K562 (cell line): ENCODE measurements at regions not wholly inside any gene's neighbourhood (a gene's known extent, or its start where the extent isn't known, plus 50 kb on each side); places are given as distances from the start of the nearest gene placed in this dataset.
A peak's percentile ranks its signal among the peaks of the same experiment; 100 is the strongest.

Experiments used
- ATAC-seq: fragments of 200-7000 bp; cut with Tn5 transposase; 3 replicates; pipeline ENCODE4 v1.9.1; 2020; ENCODE audit warnings: moderate library complexity
- BruUV-seq: library from RNA; stranded (reverse); fragments of 400-500 nt; replicated peaks from 2 replicates; lab custom pipeline; 2021; lab: Mats Ljungman, UMichigan
- CTCF ChIA-PET: fragments of 300-600 bp; formaldehyde crosslinking; extraction: SDS; loops from one replicate; lab custom pipeline; 2021; ENCODE audit warnings: low intra/inter-chr PET ratio; lab: Yijun Ruan, JAX
- POLR2A ChIA-PET: fragments of 300-600, 350-650 bp; sonication (Branson Sonifier 250); formaldehyde crosslinking; extraction: SDS; loops from one replicate; lab custom pipeline; 2021; ENCODE audit warnings: antibody characterized with exemption, inconsistent platforms; lab: Yijun Ruan, JAX
- DNase-seq, 4 experiments: peaks; one replicate each; pipeline versions ENCODE4 v3.0.0 to v3.0.0-alpha.2; 2011 to 2018; ENCODE audit warnings: low spot score in 3 of 4, mixed read lengths in 3 of 4; ENCODE audit errors: extremely low read depth in 1 of 4
- FAIRE-seq: peaks from 2 replicates; lab custom pipeline; 2011; peaks lifted over from hg19 to GRCh38; lab: Jason Lieb, UNC
- H2AFZ ChIP-seq: 2 replicates; pipeline ENCODE4 v1.6.0; 2011; ENCODE audit warnings: low read depth, low read length, control low read depth, inconsistent platforms
- H3K27ac ChIP-seq: fragments of 200-600 bp; 3 replicates; pipeline ENCODE4 v1.8.0; 2011; ENCODE audit warnings: low read depth, mild to moderate bottlenecking, control low read depth, inconsistent platforms, low read length, moderate library complexity, mixed read lengths; ENCODE audit errors: extremely low read depth
- H3K27me3 ChIP-seq, 2 experiments: fragments of 300-600 bp in 1 of 2; 2 replicates in 1 of 2; 3 replicates in 1 of 2; pipeline versions ENCODE4 v1.6.0 to v1.8.0; 2011; ENCODE audit warnings: inconsistent platforms in 2 of 2, low read length in 2 of 2, mild to moderate bottlenecking in 1 of 2, mixed read lengths in 1 of 2, moderate library complexity in 1 of 2; ENCODE audit not compliant: control insufficient read depth in 2 of 2, insufficient read depth in 2 of 2
- H3K36me3 ChIP-seq: fragments of 300-600 bp; 3 replicates; pipeline ENCODE4 v1.8.0; 2011; ENCODE audit warnings: mild to moderate bottlenecking, low read length, inconsistent platforms; ENCODE audit not compliant: control insufficient read depth, insufficient read depth
- H3K4me1 ChIP-seq, 2 experiments: fragments of 200-600 bp in 1 of 2; replicated peaks in 1 of 2; 2 replicates in 1 of 2; 3 replicates in 1 of 2; pipeline versions ENCODE4 v1.5.1 to v1.8.0; 2011; ENCODE audit warnings: inconsistent platforms in 2 of 2, low read length in 2 of 2, mild to moderate bottlenecking in 1 of 2, mixed read lengths in 1 of 2, moderate library complexity in 1 of 2; ENCODE audit not compliant: control insufficient read depth in 2 of 2, insufficient read depth in 2 of 2
- H3K4me2 ChIP-seq: 2 replicates; pipeline ENCODE4 v1.6.1; 2011; ENCODE audit warnings: low read length, control low read depth, inconsistent platforms, mixed read lengths; ENCODE audit not compliant: insufficient read depth
- H3K4me3 ChIP-seq: fragments of 200-600 bp; sonication (generic), shearing (Covaris generic); 2 replicates; pipeline ENCODE4 v1.5.1; 2016; ENCODE audit warnings: control low read depth, inconsistent platforms
- H3K79me2 ChIP-seq: fragments of 200-600 bp; 3 replicates; pipeline ENCODE4 v1.8.0; 2011; ENCODE audit warnings: low read length, inconsistent platforms; ENCODE audit not compliant: control insufficient read depth, insufficient read depth
- H3K9ac ChIP-seq, 2 experiments: 2 replicates each; pipeline versions ENCODE4 v1.6.0 to v1.6.1; 2011; ENCODE audit warnings: low read depth in 2 of 2, low read length in 2 of 2, control low read depth in 1 of 2, inconsistent platforms in 1 of 2, mild to moderate bottlenecking in 1 of 2, mixed read lengths in 1 of 2; ENCODE audit not compliant: insufficient read depth in 1 of 2
- H3K9me1 ChIP-seq: one replicate; pipeline ENCODE4 v1.6.0; 2011; ENCODE audit warnings: inconsistent platforms, mild to moderate bottlenecking, low read length, moderate library complexity; ENCODE audit not compliant: control insufficient read depth, insufficient read depth
- H3K9me3 ChIP-seq: replicated peaks from 2 replicates; pipeline ENCODE4 v1.5.1; 2011; ENCODE audit warnings: low read depth, low read length, inconsistent platforms; ENCODE audit not compliant: control insufficient read depth, insufficient read depth
- H4K20me1 ChIP-seq: replicated peaks from 2 replicates; pipeline ENCODE4 v1.6.1; 2011; ENCODE audit warnings: low read length, inconsistent platforms, mixed read lengths; ENCODE audit not compliant: control insufficient read depth, insufficient read depth
- ATF7 ChIP-seq: fragments of 450-650 bp; IDR thresholded peaks from 2 replicates; pipeline ENCODE4 v1.7.1; 2014; ENCODE audit warnings: mild to moderate bottlenecking, moderate library complexity
- DIDO1 ChIP-seq: fragments of 450-650 bp; IDR thresholded peaks from 2 replicates; pipeline ENCODE4 v1.6.1; 2016; ENCODE audit warnings: low read depth, missing biosample characterization, missing genetic modification characterization
- HNRNPL ChIP-seq: fragments of 200-400 bp; formaldehyde crosslinking; IDR thresholded peaks from 2 replicates; pipeline ENCODE4 v1.6.1; 2017; ENCODE audit warnings: low read depth, mild to moderate bottlenecking, low read length
- NFATC3 ChIP-seq: fragments of 450-650 bp; IDR thresholded peaks from 2 replicates; pipeline ENCODE4 v1.6.1; 2017; ENCODE audit warnings: mild to moderate bottlenecking
- NR2C1 ChIP-seq, 2 experiments: fragments of 450-650 bp; IDR thresholded peaks; 2 replicates each; pipeline ENCODE4 v1.6.1; 2017; ENCODE audit warnings: mild to moderate bottlenecking in 2 of 2, antibody characterized with exemption in 1 of 2, inconsistent platforms in 1 of 2, missing compliant biosample characterization in 1 of 2, missing genetic modification characterization in 1 of 2
- SP1 ChIP-seq: sonication (generic); formaldehyde crosslinking; IDR thresholded peaks from 2 replicates; pipeline ENCODE4 v1.8.1; 2022; ENCODE audit warnings: mild to moderate bottlenecking, missing genetic modification reagents
- ZNF143 ChIP-seq: sonication (generic); formaldehyde crosslinking; IDR thresholded peaks from 2 replicates; pipeline ENCODE4 v1.9.0; 2022; ENCODE audit warnings: mild to moderate bottlenecking, missing genetic modification reagents
- WGBS: fragments of 100-300 bp; shearing (Covaris generic); methylation state at CpG from one replicate; pipeline ENCODE4 v1.1.6; 2016; ENCODE audit warnings: low coverage, mixed read lengths; ENCODE audit not compliant: insufficient coverage; ENCODE audit errors: missing lambda C conversion rate; 5-methylcytosine and 5-hydroxymethylcytosine counted together
- in situ Hi-C: fragments of 300-500 bp; cut with MboI; formaldehyde crosslinking; loops from 4 replicates; pipeline ENCODE4 v1.15.0; 2018; ENCODE audit warnings: inconsistent platforms, mixed read lengths
- intact Hi-C: fragments of 100-400 bp; cut with micrococcal nuclease; formaldehyde crosslinking; loops from 2 replicates; pipeline ENCODE4 v1.14.2; 2022
- TF ChIP-seq, protein P1 (sequence below), 2 experiments: fragments of 450-650 bp in 1 of 2; sonication (generic) in 1 of 2; formaldehyde crosslinking in 1 of 2; IDR thresholded peaks; 2 replicates each; pipeline versions ENCODE4 v1.7.1 to v1.9.0; 2016 to 2022; ENCODE audit warnings: inconsistent platforms in 1 of 2, mild to moderate bottlenecking in 1 of 2, missing genetic modification reagents in 1 of 2
- TF ChIP-seq, protein P2 (sequence below): sonication (generic); formaldehyde crosslinking; IDR thresholded peaks from 2 replicates; pipeline ENCODE4 v1.8.0; 2022; ENCODE audit warnings: mild to moderate bottlenecking, missing genetic modification reagents, borderline replicate concordance

DNA sequence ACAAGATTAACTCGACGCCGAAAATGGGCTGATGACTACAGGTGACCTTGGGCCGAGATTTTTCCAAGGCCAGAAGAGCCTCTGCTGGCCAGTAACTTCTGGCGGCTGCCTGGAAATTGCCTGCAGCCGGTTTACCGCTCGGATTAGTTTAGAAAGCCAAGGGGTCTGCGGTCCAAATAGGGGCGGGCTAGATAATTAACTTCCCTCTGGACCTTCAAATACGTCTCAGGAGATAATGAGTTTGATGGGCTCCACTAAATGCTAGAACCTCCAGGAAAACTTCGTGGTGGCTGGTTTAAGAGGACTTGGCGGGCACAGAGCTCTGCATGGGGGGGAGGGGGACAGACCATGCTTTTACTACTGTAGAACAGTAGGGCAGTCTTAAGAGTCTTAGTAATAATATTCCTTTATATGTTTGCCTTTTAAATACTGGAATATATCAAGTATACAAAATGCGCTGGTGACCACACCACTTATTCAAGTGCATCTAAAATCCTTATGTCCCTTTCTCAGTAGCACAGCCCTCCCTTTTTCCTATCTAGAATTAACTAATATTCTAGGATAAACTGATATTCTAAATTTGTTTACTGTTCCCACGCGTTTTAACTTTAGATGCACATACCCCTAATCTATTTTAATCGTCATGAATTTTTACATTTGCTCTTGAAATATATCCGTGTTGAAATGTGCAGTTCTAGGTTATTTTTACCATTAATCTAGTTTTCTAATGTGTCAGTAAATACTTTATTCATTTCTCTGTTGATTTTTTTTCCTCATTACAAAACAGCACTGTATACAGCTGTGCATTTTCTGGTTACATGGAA is 107.5 kb upstream of the PRSS16 start:
- peak overlapping the region; percentile 88 to 92 for H3K9ac ChIP-seq
- FAIRE-seq (peak; percentile 19), DNase-seq (peak in 3 of 4 experiments; percentile 24 to 76 (median 31)), ATAC-seq (peak; percentile 34)
- under 1% methylated on average over 18 of the region's 18 CpGs for WGBS
- CTCF ChIA-PET: no interaction called here
- H3K79me2 ChIP-seq: peaks cover 99% of the 10 kb centered on the region
- intact Hi-C loops: loop anchor here (10.0 kb wide), 2 partner anchors 805 to 855 kb away; a partner anchor contains a TSS
- H3K4me1 ChIP-seq: peaks cover 7 to 17% of the 10 kb centered on the region in 2 experiments
- no TSS peak for BruUV-seq
- H3K4me3 ChIP-seq: peak overlapping the region; percentile 48
- H2AFZ ChIP-seq: no peak overlapping the region
- in situ Hi-C loops: no loop called here
- H3K36me3 ChIP-seq: peaks cover 78% of the 10 kb centered on the region
- peaks cover 20% of the 10 kb centered on the region; the same call in 1 of the 2 replicates for H4K20me1 ChIP-seq
- no peaks in the 10 kb centered on the region for H3K27me3 ChIP-seq
- peak overlapping the region; percentile 88 for H3K27ac ChIP-seq
- H3K4me2 ChIP-seq: peak overlapping the region; percentile 92
- no peaks in the 10 kb centered on the region for H3K9me3 ChIP-seq
- H3K9me1 ChIP-seq: no peaks in the 10 kb centered on the region
- POLR2A ChIA-PET: interaction anchor here (0.6 to 4.3 kb wide), 9 partner anchors 9 to 788 kb away, joined by 3 to 66 read pairs (median 5); a partner anchor contains a TSS
- TF ChIP-seq DIDO1 (no peak), SP1 (peak; percentile 49; the same call in 1 of the 2 replicates), ATF7 (no peak), NR2C1 (IDR thresholded peaks at IDR 0.05) (no peak), NR2C1 (tag; IDR thresholded peaks at IDR 0.05) (no peak), HNRNPL (0 out of 2 replicates have a peak, but pooled peaks have one; percentile 23), ZNF143 (CRISPR knock-in tag) (no peak), NFATC3 (no peak)
- TF ChIP-seq, protein P1, sequence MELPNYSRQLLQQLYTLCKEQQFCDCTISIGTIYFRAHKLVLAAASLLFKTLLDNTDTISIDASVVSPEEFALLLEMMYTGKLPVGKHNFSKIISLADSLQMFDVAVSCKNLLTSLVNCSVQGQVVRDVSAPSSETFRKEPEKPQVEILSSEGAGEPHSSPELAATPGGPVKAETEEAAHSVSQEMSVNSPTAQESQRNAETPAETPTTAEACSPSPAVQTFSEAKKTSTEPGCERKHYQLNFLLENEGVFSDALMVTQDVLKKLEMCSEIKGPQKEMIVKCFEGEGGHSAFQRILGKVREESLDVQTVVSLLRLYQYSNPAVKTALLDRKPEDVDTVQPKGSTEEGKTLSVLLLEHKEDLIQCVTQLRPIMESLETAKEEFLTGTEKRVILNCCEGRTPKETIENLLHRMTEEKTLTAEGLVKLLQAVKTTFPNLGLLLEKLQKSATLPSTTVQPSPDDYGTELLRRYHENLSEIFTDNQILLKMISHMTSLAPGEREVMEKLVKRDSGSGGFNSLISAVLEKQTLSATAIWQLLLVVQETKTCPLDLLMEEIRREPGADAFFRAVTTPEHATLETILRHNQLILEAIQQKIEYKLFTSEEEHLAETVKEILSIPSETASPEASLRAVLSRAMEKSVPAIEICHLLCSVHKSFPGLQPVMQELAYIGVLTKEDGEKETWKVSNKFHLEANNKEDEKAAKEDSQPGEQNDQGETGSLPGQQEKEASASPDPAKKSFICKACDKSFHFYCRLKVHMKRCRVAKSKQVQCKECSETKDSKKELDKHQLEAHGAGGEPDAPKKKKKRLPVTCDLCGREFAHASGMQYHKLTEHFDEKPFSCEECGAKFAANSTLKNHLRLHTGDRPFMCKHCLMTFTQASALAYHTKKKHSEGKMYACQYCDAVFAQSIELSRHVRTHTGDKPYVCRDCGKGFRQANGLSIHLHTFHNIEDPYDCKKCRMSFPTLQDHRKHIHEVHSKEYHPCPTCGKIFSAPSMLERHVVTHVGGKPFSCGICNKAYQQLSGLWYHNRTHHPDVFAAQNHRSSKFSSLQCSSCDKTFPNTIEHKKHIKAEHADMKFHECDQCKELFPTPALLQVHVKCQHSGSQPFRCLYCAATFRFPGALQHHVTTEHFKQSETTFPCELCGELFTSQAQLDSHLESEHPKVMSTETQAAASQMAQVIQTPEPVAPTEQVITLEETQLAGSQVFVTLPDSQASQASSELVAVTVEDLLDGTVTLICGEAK (IDR thresholded peaks at IDR 0.05): no peak
- TF ChIP-seq, protein P1 (CRISPR knock-in tag; IDR thresholded peaks at IDR 0.05): no peak
- TF ChIP-seq, protein P2, sequence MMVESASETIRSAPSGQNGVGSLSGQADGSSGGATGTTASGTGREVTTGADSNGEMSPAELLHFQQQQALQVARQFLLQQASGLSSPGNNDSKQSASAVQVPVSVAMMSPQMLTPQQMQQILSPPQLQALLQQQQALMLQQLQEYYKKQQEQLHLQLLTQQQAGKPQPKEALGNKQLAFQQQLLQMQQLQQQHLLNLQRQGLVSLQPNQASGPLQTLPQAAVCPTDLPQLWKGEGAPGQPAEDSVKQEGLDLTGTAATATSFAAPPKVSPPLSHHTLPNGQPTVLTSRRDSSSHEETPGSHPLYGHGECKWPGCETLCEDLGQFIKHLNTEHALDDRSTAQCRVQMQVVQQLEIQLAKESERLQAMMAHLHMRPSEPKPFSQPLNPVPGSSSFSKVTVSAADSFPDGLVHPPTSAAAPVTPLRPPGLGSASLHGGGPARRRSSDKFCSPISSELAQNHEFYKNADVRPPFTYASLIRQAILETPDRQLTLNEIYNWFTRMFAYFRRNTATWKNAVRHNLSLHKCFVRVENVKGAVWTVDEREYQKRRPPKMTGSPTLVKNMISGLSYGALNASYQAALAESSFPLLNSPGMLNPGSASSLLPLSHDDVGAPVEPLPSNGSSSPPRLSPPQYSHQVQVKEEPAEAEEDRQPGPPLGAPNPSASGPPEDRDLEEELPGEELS (CRISPR knock-in tag): peak; percentile 78; the same call in 1 of the 2 replicates
